Muscle of back (tissue), 3 donors: ENCODE measurements at regions not wholly inside any gene's neighbourhood (a gene's known extent, or its start where the extent isn't known, plus 50 kb on each side); places are given as distances from the start of the nearest gene placed in this dataset.

Source experiments
- DNase-seq, 3 donors: peaks; one replicate each; pipeline versions ENCODE4 v3.0.0 to v3.0.0-alpha.2; 2013

GRCh38 chr1:219523411-219523810, 89.5 kb downstream of the ZC3H11B start:
- no peak for DNase-seq

- DNase-seq: no peak
Measured at GRCh38 chr1:219521325-219521724, 91.6 kb downstream of the ZC3H11B start.

- peak in 1 of 3 donors; percentile 37 for DNase-seq
Measured at GRCh38 chr1:219520241-219520640, 92.7 kb downstream of the ZC3H11B start.

GRCh38 chr1:219518907-219519248, 94.0 kb downstream of the ZC3H11B start:
- DNase-seq: no peak

GRCh38 chr1:219518168-219518906, 94.6 kb downstream of the ZC3H11B start:
- peak in 1 of 3 donors; percentile 32 for DNase-seq

GRCh38 chr1:219517031-219517430, 95.9 kb downstream of the ZC3H11B start:
- no peak for DNase-seq

GRCh38 chr1:219514728-219515127, 98.2 kb downstream of the ZC3H11B start:
- DNase-seq: no peak

- DNase-seq: peak; percentile 51 to 84 (median 59)
Measured at GRCh38 chr1:219507437-219507836, 105.5 kb downstream of the ZC3H11B start.

- no peak for DNase-seq
Measured at GRCh38 chr1:219506936-219507335, 106.0 kb downstream of the ZC3H11B start.

GRCh38 chr1:219506473-219506899, 106.4 kb downstream of the ZC3H11B start:
- no peak for DNase-seq

- no peak for DNase-seq
Measured at GRCh38 chr1:219505886-219506285, 107.0 kb downstream of the ZC3H11B start.

GRCh38 chr1:219503604-219504003, 109.3 kb downstream of the ZC3H11B start:
- peak; percentile 59 to 91 (median 80) for DNase-seq

GRCh38 chr1:219500327-219500897, 112.5 kb downstream of the ZC3H11B start:
- DNase-seq: no peak

GRCh38 chr1:219498666-219499065, 114.2 kb downstream of the ZC3H11B start:
- DNase-seq: peak; percentile 76 to 94 (median 86)

GRCh38 chr1:219495737-219496408, 117.0 kb downstream of the ZC3H11B start:
- no peak for DNase-seq

GRCh38 chr1:219492717-219493116, 120.2 kb downstream of the ZC3H11B start:
- no peak for DNase-seq

- DNase-seq: no peak
Measured at GRCh38 chr1:219490566-219490965, 122.3 kb downstream of the ZC3H11B start.

- no peak for DNase-seq
Measured at GRCh38 chr1:219489636-219490035, 123.3 kb downstream of the ZC3H11B start.

- no peak for DNase-seq
Measured at GRCh38 chr1:219488275-219488674, 124.6 kb downstream of the ZC3H11B start.

GRCh38 chr1:219483530-219483929, 129.4 kb downstream of the ZC3H11B start:
- no peak for DNase-seq

- no peak for DNase-seq
Measured at GRCh38 chr1:219480011-219480410, 132.9 kb downstream of the ZC3H11B start.

- DNase-seq: no peak
Measured at GRCh38 chr1:219478811-219479210, 134.1 kb downstream of the ZC3H11B start.

- DNase-seq: no peak
Measured at GRCh38 chr1:219477861-219478260, 135.0 kb downstream of the ZC3H11B start.
